MM.1S (cell line): ENCODE measurements at regions not wholly inside any gene's neighbourhood (a gene's known extent, or its start where the extent isn't known, plus 50 kb on each side); places are given as distances from the start of the nearest gene placed in this dataset.

ENCODE experiments used
- CTCF ChIP-seq: fragments of 300-600 bp; sonication (generic); IDR thresholded peaks from 2 replicates; pipeline ENCODE4 v1.5.1; 2016; ENCODE audit warnings: antibody characterized with exemption, low read length, mixed read lengths
- EZH2 ChIP-seq: fragments of 300-600 bp; sonication (generic); optimal IDR thresholded peaks from 2 replicates; pipeline ENCODE3; 2017; ENCODE audit warnings: low read depth, mild to moderate bottlenecking, antibody characterized with exemption, low read length, mixed read lengths
- EZH2phosphoT487 ChIP-seq: fragments of 300-600 bp; sonication (generic); IDR thresholded peaks from 2 replicates; pipeline ENCODE4 v1.6.1; 2018; ENCODE audit warnings: antibody characterized with exemption, low read length

- TF ChIP-seq CTCF, result no peak
- TF ChIP-seq EZH2, result no peak
- no peak for TF ChIP-seq EZH2phosphoT487
Measured at GRCh38 chr13:43984292-43984691, 104.6 kb downstream of the LACC1 start.
